Uterus (tissue), 2 donors: ENCODE measurements at regions not wholly inside any gene's neighbourhood (a gene's known extent, or its start where the extent isn't known, plus 50 kb on each side); places are given as distances from the start of the nearest gene placed in this dataset.

Source experiments
- CTCF ChIP-seq, 4 experiments: fragments of 200-600 bp in 2 of 4; fragments of 450-650 bp in 2 of 4; sonication (generic) in 2 of 4; IDR thresholded peaks; one replicate each; pipeline ENCODE4 v1.5.1; 2016 to 2019; ENCODE audit warnings: antibody characterized with exemption in 4 of 4, mild to moderate bottlenecking in 2 of 4, moderate library complexity in 1 of 4
- POLR2A ChIP-seq, 2 donors: fragments of 450-650 bp; IDR thresholded peaks; one replicate each; pipeline ENCODE4 v1.6.1; 2016; ENCODE audit warnings: antibody characterized with exemption in 2 of 2, mild to moderate bottlenecking in 1 of 2, moderate library complexity in 1 of 2

- TF ChIP-seq POLR2A (IDR thresholded peaks at IDR 0.05) (no peak), CTCF (IDR thresholded peaks at IDR 0.05) (no peak)
These were observed 922.7 kb downstream of the VRK1 start for GRCh38 chr14:97719931-97720330.
